Heart left ventricle (tissue), 13 donors: ENCODE measurements at regions not wholly inside any gene's neighbourhood (a gene's known extent, or its start where the extent isn't known, plus 50 kb on each side); places are given as distances from the start of the nearest gene placed in this dataset.

Source experiments
- POLR2A ChIP-seq, 2 donors: fragments of 450-650 bp; IDR thresholded peaks; one replicate each; pipeline ENCODE4 v1.6.1; 2017; ENCODE audit warnings: antibody characterized with exemption in 2 of 2, mild to moderate bottlenecking in 2 of 2, moderate library complexity in 2 of 2
- TF ChIP-seq, protein P1 (sequence below), 12 donors: fragments of 200-600 bp; sonication (generic) in 4 of 12; IDR thresholded peaks; one replicate each; pipeline versions ENCODE4 v1.5.0 to v1.8.0; 2018 to 2022; ENCODE audit warnings: antibody characterized with exemption in 12 of 12, mild to moderate bottlenecking in 5 of 12
- donor health status: ischemic (EF 13 %, LVEDD 7.1; RV severe dilation, severe dysfunction).
- donor health status: DM: no; HTN: yes; CAD: no.
- donor health status: DM: no; HTN: no; CAD: no.
- donor health status: ischemic (EF 25% LVEDD 6.9; RV normal size, moderate dysfunction).
- donor health status: ischemic (EF 25% LVEDD 5.7; RV mildly dilated, moderate dysfunction).
- donor health status: ischemic (EF 35%, LVEDD 5.7; RV mildly dilated, moderate dysfunction).
- donor health status: nonischemic (EF 11% LVEDD 7.7; RV severe dilation, severe dysfunction).
- donor health status: DM: yes; HTN: yes; CAD: no.
- donor health status: PGD.
- donor health status: ischemic (EF 29% LVEDD 5.4; RV normal size, mild dysfunction).
- donor health status: nonischemic (EF 23%, LVEDD 6.1; RV moderate dilation, normal function).

DNA sequence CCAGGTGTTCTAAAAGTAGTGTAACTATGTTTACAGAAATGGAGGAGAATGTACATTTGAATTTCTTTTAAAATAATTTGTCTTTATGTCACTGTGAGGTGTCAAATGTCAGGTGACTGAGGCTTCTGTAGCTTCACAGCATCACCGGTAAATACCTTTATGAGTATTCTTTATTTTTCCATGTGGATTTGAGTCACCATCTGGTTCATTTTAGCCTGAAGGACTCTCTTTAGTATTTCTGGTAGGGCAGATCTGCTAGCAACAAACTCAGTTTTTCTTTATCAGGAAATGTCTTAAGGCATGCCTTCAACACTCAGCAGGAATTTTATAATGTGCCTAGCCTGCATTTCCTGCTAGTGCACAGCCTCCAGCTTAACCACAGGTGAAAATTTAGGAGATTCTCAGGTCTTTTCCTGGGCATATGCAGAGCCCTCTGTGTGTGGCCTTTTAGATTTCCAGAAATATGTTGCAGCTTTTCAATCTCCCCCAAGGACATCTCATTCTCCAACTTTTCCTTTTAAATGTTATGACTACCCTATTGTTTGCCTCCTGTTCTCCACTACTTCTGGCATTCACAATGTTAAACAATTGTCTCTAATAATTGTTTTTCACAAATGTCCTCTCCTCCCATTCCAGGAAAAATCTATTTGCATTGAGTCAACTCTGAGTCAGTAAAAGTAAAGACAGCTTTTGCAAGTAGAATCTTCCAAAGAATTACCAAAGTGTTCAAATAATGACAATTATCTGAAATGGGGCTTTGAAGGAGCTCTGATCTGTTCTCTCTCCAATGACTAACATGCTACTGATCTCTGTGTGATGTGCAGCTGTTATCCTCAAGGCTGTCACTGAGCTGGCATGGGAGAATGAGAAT, 239.4 kb upstream of the CPHXL start:
- TF ChIP-seq, protein P1, sequence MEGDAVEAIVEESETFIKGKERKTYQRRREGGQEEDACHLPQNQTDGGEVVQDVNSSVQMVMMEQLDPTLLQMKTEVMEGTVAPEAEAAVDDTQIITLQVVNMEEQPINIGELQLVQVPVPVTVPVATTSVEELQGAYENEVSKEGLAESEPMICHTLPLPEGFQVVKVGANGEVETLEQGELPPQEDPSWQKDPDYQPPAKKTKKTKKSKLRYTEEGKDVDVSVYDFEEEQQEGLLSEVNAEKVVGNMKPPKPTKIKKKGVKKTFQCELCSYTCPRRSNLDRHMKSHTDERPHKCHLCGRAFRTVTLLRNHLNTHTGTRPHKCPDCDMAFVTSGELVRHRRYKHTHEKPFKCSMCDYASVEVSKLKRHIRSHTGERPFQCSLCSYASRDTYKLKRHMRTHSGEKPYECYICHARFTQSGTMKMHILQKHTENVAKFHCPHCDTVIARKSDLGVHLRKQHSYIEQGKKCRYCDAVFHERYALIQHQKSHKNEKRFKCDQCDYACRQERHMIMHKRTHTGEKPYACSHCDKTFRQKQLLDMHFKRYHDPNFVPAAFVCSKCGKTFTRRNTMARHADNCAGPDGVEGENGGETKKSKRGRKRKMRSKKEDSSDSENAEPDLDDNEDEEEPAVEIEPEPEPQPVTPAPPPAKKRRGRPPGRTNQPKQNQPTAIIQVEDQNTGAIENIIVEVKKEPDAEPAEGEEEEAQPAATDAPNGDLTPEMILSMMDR (IDR thresholded peaks at IDR 0.05): no peak
- no peak for TF ChIP-seq POLR2A (IDR thresholded peaks at IDR 0.05)
